Loucy (cell line): ENCODE measurements at regions not wholly inside any gene's neighbourhood (a gene's known extent, or its start where the extent isn't known, plus 50 kb on each side); places are given as distances from the start of the nearest gene placed in this dataset.

Experiments used
- CTCF ChIP-seq: fragments of 200-600 bp; sonication (generic); conservative IDR thresholded peaks from 2 replicates; pipeline ENCODE4 v1.5.1; 2014; ENCODE audit warnings: mild to moderate bottlenecking, antibody characterized with exemption, low read length
- EZH2phosphoT487 ChIP-seq: fragments of 200-600 bp; IDR thresholded peaks from 2 replicates; pipeline ENCODE4 v1.6.1; 2018; ENCODE audit warnings: antibody characterized with exemption, mild to moderate bottlenecking, moderate library complexity, borderline replicate concordance

GRCh38 chr1:221411283-221411682, 330.6 kb downstream of the DUSP10 start:
- TF ChIP-seq CTCF (no peak), EZH2phosphoT487 (no peak)
